NCI-H446 (cell line): ENCODE measurements at regions not wholly inside any gene's neighbourhood (a gene's known extent, or its start where the extent isn't known, plus 50 kb on each side); places are given as distances from the start of the nearest gene placed in this dataset.

Source experiments
- DNase-seq, 2 experiments: peaks; one replicate each; lab custom pipeline; 2025; lab: John Stamatoyannopoulos, UW

DNA sequence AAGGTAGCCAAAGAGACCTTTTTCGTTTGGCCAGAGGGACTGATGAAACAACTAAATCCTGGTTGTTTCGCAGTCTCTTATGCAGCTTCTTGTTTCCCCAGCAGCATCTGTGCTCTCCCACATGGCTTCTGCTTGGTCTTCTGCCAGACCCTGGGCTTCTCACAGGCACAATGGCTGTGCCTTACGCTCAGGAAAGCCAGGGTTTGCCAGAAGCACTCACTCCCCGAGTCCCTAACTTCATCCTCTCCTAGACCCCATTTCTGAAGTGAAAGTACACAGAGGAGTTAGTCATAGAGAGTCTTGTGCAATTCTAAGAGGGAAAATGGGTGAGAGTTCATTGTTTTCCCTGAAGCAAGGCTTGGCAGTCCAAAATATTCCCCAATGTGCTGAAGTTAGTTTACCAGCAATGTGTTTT, 121.7 kb downstream of the EVX1 start:
- peak in 1 of 2 experiments; percentile 28 for DNase-seq

GRCh38 chr7:27367179-27367932, 124.8 kb downstream of the EVX1 start:
- DNase-seq = no peak

DNA sequence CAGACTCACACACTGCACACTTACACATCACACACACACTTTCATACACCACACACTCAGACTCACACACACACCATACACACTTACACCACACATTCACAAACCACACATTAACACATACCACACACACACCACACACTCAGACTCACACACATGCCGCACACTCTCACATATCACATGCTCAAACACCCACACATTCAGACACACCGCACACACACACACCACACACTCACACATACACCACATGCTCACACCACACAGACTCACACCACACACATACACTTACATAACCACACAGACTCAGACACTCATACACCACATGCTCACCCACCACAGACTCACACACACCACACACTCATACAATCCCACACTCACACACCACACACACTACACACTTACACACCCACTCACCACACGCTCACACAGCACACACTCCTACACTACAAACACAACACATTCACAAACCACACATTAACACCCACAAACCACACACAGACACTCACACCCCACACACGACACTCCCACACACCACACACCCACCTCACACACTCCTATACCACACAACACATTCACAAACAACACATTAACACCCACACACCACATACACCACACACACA, 125.4 kb downstream of the EVX1 start:
- DNase-seq = no peak

DNA sequence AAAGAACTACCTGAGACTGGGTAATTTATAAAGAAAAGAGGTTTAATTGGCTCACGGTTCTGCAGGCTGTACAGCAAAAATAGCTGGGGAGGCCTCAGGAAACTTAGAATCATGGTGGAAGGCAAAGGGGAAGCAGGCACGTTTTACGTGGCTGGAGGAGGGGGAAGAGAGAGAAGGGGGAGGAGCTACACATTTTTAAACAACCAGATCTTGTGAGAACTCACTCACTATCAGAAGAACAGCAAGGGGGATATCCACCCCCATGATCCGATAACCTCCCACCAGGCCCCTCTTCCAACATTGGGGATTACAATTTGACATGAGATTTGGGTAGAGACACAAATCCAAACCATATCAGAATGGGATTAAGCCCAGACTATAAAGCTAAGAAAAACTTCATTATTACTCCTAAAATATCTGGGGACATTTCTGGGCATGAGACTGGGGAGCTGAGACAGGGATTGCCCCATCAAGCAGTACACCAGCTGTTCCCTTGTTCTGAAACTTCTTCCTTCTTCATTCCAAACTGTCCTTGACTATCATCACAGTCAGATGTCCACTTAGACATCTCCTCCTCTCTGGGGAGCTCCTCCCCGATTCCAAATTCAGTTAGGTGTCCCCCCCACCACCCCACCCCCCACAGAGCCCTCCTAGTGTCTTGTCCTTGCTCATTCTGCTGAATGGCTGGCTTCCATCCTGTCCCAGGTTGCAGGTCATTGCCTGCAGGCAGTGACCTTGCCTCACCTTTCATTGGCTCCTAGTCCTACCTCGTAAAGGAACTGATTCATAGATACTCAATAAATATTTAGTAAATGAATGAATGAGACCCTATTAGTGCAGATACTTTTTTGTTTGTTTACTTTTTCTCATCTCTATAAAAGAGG, 132.6 kb downstream of the EVX1 start:
- no peak for DNase-seq

- DNase-seq = no peak
Observed at GRCh38 chr7:27375958-27376357, 133.4 kb downstream of the EVX1 start.

- no peak for DNase-seq
Observed at GRCh38 chr7:27377988-27378387, 135.4 kb downstream of the EVX1 start.

DNA sequence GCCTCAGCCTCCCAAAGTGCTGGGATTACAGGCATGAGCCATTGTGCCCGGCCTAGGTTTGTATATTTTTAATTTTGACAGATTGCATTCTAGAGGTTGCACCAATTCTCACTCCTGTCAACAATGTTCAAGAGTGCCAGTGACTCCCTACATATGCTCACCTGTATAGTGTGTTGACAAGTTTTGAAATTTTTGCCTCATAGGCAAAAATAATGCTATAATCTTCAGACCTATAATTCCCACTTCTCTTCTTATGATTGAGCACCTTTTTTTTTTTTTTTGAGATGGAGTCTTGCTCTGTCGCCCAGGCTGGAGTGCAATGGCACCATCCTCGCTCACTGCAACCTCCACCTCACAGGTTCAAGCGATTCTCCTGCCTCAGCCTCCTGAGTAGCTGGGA, 139.7 kb downstream of the EVX1 start:
- no peak for DNase-seq

DNA sequence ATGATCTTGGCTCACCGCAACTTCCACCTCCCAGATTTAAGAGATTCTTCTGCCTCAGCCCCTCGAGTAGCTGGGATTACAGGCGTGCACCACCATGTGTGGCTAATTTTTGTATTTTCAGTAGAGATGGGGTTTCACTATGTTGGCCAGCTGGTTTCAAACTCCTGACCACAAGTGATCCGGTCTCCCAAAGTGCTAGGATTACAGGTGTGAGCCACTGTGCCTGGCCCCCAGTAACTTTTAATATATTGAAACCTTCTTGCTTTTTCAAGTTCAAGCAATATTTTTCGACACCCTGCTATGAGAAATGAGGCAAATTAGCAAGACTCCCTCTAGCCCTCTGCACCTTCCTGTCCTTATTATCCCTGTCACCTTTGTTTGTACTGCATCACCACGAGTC, 144.0 kb downstream of the EVX1 start:
- no peak for DNase-seq

DNA sequence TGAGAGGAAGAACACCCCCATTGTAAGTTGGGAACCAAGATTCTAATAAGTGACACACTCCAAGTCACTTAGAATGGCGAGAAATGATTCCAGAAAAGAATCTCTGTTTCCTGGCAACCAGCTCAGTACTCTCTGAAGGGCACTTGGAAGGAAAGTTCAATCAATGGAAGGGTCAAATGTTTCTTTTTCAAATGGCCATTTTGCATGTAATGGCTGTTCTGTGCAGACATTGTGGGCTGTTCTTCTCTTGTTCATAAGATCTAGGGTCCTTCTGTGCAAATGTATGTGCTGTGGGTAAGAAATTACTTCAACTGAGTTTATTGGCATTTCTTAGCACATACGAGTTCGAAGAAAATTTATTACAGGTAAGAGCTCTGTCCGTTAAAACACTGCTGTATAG, 145.3 kb downstream of the EVX1 start:
- no peak for DNase-seq

DNA sequence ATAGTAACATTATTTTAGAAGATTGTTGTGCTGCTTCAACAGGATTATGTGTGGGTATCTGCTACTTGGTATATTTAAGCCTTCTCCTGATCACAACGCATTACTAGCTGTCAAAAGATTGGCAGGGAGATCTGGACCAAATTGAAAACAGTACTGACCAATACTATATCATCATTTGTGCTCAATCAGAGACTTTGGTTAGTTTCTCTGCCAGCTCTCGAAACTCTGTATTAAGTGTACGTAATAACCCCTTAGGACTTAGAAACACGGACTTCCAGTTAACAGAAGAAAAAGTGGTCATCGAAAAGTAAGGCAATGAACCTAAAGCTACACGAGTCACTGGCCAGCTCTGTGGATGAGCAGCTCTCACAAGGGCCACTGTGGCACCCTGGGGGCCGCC, 146.0 kb downstream of the EVX1 start:
- no peak for DNase-seq

GRCh38 chr7:27389496-27389895, 146.9 kb downstream of the EVX1 start:
- DNase-seq = no peak

DNA sequence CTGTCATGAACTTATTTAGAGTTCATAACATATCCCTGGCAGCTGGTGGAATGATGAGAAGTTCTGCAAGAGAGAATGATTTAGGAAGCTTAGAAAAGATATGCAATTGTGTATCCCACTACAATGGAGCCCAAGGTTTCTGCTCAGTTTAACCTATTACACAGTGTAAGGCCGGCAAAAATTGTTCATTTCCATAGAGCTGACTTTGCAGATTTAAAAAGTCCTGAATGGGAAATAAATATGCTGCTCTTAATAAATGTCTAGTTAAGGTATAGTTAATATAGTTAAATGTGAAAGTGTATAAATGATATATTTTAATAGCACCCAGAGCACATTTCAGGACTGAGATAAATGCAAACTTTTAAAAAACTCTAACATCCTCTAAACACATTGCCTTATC, 149.9 kb downstream of the EVX1 start:
- no peak for DNase-seq

GRCh38 chr7:27394871-27395270, 152.3 kb downstream of the EVX1 start:
- DNase-seq = no peak

GRCh38 chr7:27395626-27396025, 153.0 kb downstream of the EVX1 start:
- DNase-seq = no peak

GRCh38 chr7:27397503-27397902, 154.9 kb downstream of the EVX1 start:
- DNase-seq = no peak

DNA sequence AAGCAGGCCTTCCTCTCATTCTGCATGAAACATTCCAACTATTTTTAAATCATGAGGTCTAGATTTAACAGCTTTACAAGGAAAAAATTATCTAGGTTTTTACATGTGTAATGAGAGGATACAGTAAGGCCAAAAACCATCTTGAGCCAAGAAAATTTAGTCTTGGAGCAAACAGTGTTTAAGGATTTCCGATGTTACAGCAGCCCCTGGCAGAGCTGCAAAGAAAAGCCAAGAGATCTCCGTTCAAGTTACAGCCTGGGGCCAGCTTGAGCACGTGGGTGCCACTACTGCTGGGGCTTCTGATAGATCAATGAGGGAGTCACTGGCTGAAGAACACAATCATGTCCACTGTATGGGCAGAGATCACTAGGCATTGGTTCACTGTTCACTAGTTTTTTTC, 156.2 kb downstream of the EVX1 start:
- DNase-seq = no peak

DNA sequence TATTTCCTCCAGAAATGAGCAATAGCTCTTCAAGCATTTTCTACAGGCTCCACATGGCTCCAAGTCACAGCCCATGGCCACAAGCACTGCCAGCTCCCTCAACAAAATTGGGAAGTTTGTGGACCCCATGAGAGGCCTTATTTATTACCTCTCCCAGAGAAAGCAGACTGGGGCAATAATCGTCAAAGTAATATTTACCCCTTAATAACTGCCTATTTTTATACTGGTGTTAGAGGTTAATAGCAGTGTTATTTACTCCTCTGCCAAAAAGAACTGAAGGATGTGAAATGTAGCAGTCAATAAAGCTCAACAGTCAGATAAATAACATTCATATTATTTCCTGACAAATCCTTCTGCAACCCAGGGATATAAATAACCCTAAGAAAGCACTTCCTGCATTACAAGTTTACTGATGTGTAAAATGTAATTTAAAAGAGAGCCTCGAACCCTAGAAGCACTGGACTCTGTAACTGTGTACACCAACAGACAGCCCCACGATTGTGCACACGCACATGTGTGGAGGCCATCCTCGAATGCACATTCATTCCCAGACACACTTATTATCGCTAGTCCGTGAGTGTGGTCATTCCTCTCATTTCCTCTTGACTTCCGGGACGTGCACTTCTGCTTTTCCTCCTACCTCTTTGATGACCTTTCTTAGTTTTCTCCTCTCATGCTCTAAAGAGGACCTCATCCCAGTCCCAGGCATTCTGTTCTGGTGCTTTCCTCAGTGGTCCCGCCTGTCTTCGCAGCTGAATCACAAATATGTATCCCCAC, 157.4 kb downstream of the EVX1 start:
- DNase-seq = no peak

DNA sequence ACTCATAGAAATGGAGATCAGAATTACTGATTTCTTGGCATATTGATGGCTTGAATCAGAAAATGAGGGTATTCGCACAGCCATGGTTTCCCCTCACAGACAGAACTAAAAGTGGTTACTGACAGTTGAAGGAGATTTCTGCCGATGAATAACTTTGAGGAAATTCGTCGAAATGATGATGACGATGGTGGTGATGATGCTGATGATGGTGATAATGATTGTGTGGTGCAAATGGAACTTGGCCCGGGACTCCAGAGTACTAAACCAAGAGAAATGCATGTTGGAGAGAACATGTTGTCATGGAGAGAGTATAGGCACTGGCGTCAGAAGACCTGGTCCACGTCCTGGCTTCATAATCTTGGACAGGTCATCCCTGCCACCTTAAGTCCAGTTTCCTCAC, 163.2 kb downstream of the EVX1 start:
- DNase-seq = no peak

DNA sequence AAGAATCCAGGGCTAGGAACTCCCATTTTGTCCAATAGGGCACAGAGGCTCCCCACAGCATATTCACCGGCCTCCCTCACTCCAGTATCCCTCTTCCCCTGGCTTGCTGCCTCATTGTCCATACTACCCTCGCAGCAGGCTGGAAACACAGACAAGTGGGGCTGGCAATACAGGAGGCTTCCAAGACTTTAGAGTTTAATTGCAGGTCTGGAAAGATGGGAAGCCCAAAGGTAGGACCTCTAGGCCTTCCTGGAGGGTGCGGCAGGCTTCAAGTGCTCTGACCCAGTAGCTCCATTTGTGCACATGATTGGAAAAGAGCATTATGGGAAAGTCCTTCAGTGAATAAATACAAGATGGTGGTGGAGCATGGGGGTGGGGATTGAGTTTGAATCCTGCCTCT, 166.7 kb downstream of the EVX1 start:
- no peak for DNase-seq

DNA sequence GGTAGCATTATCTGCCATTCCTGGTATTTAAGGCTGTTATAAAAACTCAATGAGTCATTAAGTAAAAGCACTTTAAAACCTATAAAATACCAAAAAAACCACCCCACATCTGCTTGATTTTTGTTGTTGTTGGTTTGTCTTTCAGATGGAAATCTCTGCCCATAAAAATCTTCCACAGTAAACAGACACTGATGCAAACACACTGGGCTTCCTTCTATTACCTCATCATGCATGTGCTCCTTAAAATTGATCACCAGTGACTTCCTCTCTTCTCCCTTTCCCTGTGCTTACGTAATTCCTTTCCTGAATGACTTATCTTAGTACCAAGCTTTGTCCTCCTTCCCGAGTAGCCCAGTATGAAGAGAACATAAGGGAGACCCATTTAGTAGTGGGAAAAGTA, 167.2 kb downstream of the EVX1 start:
- no peak for DNase-seq

- DNase-seq = no peak
Observed at GRCh38 chr7:27410812-27411544, 168.4 kb downstream of the EVX1 start.
